K562 (cell line): ENCODE measurements at regions not wholly inside any gene's neighbourhood (a gene's known extent, or its start where the extent isn't known, plus 50 kb on each side); places are given as distances from the start of the nearest gene placed in this dataset.

Experiments used
- ATAC-seq: fragments of 200-7000 bp; cut with Tn5 transposase; 3 replicates; pipeline ENCODE4 v1.9.1; 2020; ENCODE audit warnings: moderate library complexity
- BruUV-seq: library from RNA; stranded (reverse); fragments of 400-500 nt; replicated peaks from 2 replicates; lab custom pipeline; 2021; lab: Mats Ljungman, UMichigan
- CTCF ChIA-PET: fragments of 300-600 bp; formaldehyde crosslinking; extraction: SDS; loops from one replicate; lab custom pipeline; 2021; ENCODE audit warnings: low intra/inter-chr PET ratio; lab: Yijun Ruan, JAX
- POLR2A ChIA-PET: fragments of 300-600, 350-650 bp; sonication (Branson Sonifier 250); formaldehyde crosslinking; extraction: SDS; loops from one replicate; lab custom pipeline; 2021; ENCODE audit warnings: antibody characterized with exemption, inconsistent platforms; lab: Yijun Ruan, JAX
- DNase-seq, 4 experiments: peaks; one replicate each; pipeline versions ENCODE4 v3.0.0 to v3.0.0-alpha.2; 2011 to 2018; ENCODE audit warnings: low spot score in 3 of 4, mixed read lengths in 3 of 4; ENCODE audit errors: extremely low read depth in 1 of 4
- FAIRE-seq: peaks from 2 replicates; lab custom pipeline; 2011; peaks lifted over from hg19 to GRCh38; lab: Jason Lieb, UNC
- H2AFZ ChIP-seq: 2 replicates; pipeline ENCODE4 v1.6.0; 2011; ENCODE audit warnings: low read depth, low read length, control low read depth, inconsistent platforms
- H3K27ac ChIP-seq: fragments of 200-600 bp; 3 replicates; pipeline ENCODE4 v1.8.0; 2011; ENCODE audit warnings: low read depth, mild to moderate bottlenecking, control low read depth, inconsistent platforms, low read length, moderate library complexity, mixed read lengths; ENCODE audit errors: extremely low read depth
- H3K27me3 ChIP-seq, 2 experiments: fragments of 300-600 bp in 1 of 2; 2 replicates in 1 of 2; 3 replicates in 1 of 2; pipeline versions ENCODE4 v1.6.0 to v1.8.0; 2011; ENCODE audit warnings: inconsistent platforms in 2 of 2, low read length in 2 of 2, mild to moderate bottlenecking in 1 of 2, mixed read lengths in 1 of 2, moderate library complexity in 1 of 2; ENCODE audit not compliant: control insufficient read depth in 2 of 2, insufficient read depth in 2 of 2
- H3K36me3 ChIP-seq: fragments of 300-600 bp; 3 replicates; pipeline ENCODE4 v1.8.0; 2011; ENCODE audit warnings: mild to moderate bottlenecking, low read length, inconsistent platforms; ENCODE audit not compliant: control insufficient read depth, insufficient read depth
- H3K4me1 ChIP-seq, 2 experiments: fragments of 200-600 bp in 1 of 2; replicated peaks in 1 of 2; 2 replicates in 1 of 2; 3 replicates in 1 of 2; pipeline versions ENCODE4 v1.5.1 to v1.8.0; 2011; ENCODE audit warnings: inconsistent platforms in 2 of 2, low read length in 2 of 2, mild to moderate bottlenecking in 1 of 2, mixed read lengths in 1 of 2, moderate library complexity in 1 of 2; ENCODE audit not compliant: control insufficient read depth in 2 of 2, insufficient read depth in 2 of 2
- H3K4me2 ChIP-seq: 2 replicates; pipeline ENCODE4 v1.6.1; 2011; ENCODE audit warnings: low read length, control low read depth, inconsistent platforms, mixed read lengths; ENCODE audit not compliant: insufficient read depth
- H3K4me3 ChIP-seq: fragments of 200-600 bp; sonication (generic), shearing (Covaris generic); 2 replicates; pipeline ENCODE4 v1.5.1; 2016; ENCODE audit warnings: control low read depth, inconsistent platforms
- H3K79me2 ChIP-seq: fragments of 200-600 bp; 3 replicates; pipeline ENCODE4 v1.8.0; 2011; ENCODE audit warnings: low read length, inconsistent platforms; ENCODE audit not compliant: control insufficient read depth, insufficient read depth
- H3K9ac ChIP-seq, 2 experiments: 2 replicates each; pipeline versions ENCODE4 v1.6.0 to v1.6.1; 2011; ENCODE audit warnings: low read depth in 2 of 2, low read length in 2 of 2, control low read depth in 1 of 2, inconsistent platforms in 1 of 2, mild to moderate bottlenecking in 1 of 2, mixed read lengths in 1 of 2; ENCODE audit not compliant: insufficient read depth in 1 of 2
- H3K9me1 ChIP-seq: one replicate; pipeline ENCODE4 v1.6.0; 2011; ENCODE audit warnings: inconsistent platforms, mild to moderate bottlenecking, low read length, moderate library complexity; ENCODE audit not compliant: control insufficient read depth, insufficient read depth
- H3K9me3 ChIP-seq: replicated peaks from 2 replicates; pipeline ENCODE4 v1.5.1; 2011; ENCODE audit warnings: low read depth, low read length, inconsistent platforms; ENCODE audit not compliant: control insufficient read depth, insufficient read depth
- H4K20me1 ChIP-seq: replicated peaks from 2 replicates; pipeline ENCODE4 v1.6.1; 2011; ENCODE audit warnings: low read length, inconsistent platforms, mixed read lengths; ENCODE audit not compliant: control insufficient read depth, insufficient read depth
- DNMT1 ChIP-seq: fragments of 450-650 bp; IDR thresholded peaks from 2 replicates; pipeline ENCODE4 v1.6.1; 2016; ENCODE audit warnings: antibody characterized with exemption, mild to moderate bottlenecking
- GATA2 ChIP-seq: sonication (generic); formaldehyde crosslinking; IDR thresholded peaks from 2 replicates; pipeline ENCODE4 v1.4.0; 2020; ENCODE audit warnings: mild to moderate bottlenecking, missing genetic modification reagents
- KDM5B ChIP-seq: fragments of 200-600 bp; sonication (generic); IDR thresholded peaks from 2 replicates; pipeline ENCODE4 v1.6.1; 2012; ENCODE audit warnings: low read depth, mild to moderate bottlenecking, moderate library complexity, low read length, control low read depth, inconsistent platforms; ENCODE audit not compliant: insufficient replicate concordance
- MEF2D ChIP-seq: conservative IDR thresholded peaks from 2 replicates; pipeline ENCODE4 v1.6.1; 2016; ENCODE audit warnings: low read depth, missing genetic modification characterization, missing compliant biosample characterization
- MTF1 ChIP-seq: fragments of 250-450 bp; sonication (Bioruptor Pico); IDR thresholded peaks from 2 replicates; pipeline ENCODE4 v1.9.0; 2021; ENCODE audit warnings: moderate library complexity, mild to moderate bottlenecking, inconsistent platforms, borderline replicate concordance
- PTTG1 ChIP-seq: fragments of 450-650 bp; IDR thresholded peaks from 2 replicates; pipeline ENCODE4 v1.6.1; 2016; ENCODE audit warnings: low read depth, mild to moderate bottlenecking, missing genetic modification characterization, missing compliant biosample characterization
- SRSF3 ChIP-seq: fragments of 200-400 bp; formaldehyde crosslinking; IDR thresholded peaks from 2 replicates; pipeline ENCODE4 v1.6.1; 2016; ENCODE audit warnings: mild to moderate bottlenecking, low read length, moderate library complexity; ENCODE audit not compliant: insufficient read depth
- ZC3H8 ChIP-seq: fragments of 450-650 bp; IDR thresholded peaks from 2 replicates; pipeline ENCODE4 v1.6.1; 2017
- ZNF165 ChIP-seq: fragments of 250-450 bp; sonication (Bioruptor Pico); IDR thresholded peaks from 2 replicates; pipeline ENCODE4 v1.4.0; 2020; ENCODE audit warnings: borderline replicate concordance
- ZNF23 ChIP-seq: fragments of 250-450 bp; sonication (Bioruptor Pico); IDR thresholded peaks from 2 replicates; pipeline ENCODE4 v1.4.0; 2020; ENCODE audit warnings: mild to moderate bottlenecking
- ZNF274 ChIP-seq: IDR thresholded peaks from 2 replicates; pipeline ENCODE4 v1.6.1; 2011; ENCODE audit warnings: low read depth, mild to moderate bottlenecking, low read length, moderate library complexity, borderline replicate concordance
- WGBS: fragments of 100-300 bp; shearing (Covaris generic); methylation state at CpG from one replicate; pipeline ENCODE4 v1.1.6; 2016; ENCODE audit warnings: low coverage, mixed read lengths; ENCODE audit not compliant: insufficient coverage; ENCODE audit errors: missing lambda C conversion rate; 5-methylcytosine and 5-hydroxymethylcytosine counted together
- in situ Hi-C: fragments of 300-500 bp; cut with MboI; formaldehyde crosslinking; loops from 4 replicates; pipeline ENCODE4 v1.15.0; 2018; ENCODE audit warnings: inconsistent platforms, mixed read lengths
- intact Hi-C: fragments of 100-400 bp; cut with micrococcal nuclease; formaldehyde crosslinking; loops from 2 replicates; pipeline ENCODE4 v1.14.2; 2022
- TF ChIP-seq, protein P1 (sequence below): IDR thresholded peaks from 2 replicates; pipeline ENCODE4 v1.6.1; 2011; ENCODE audit warnings: borderline replicate concordance, low read depth, mild to moderate bottlenecking, moderate library complexity, low read length; ENCODE audit not compliant: insufficient read depth, poor library complexity, severe bottlenecking
- TF ChIP-seq, protein P2 (sequence below): fragments of 450-650 bp; IDR thresholded peaks from 2 replicates; pipeline ENCODE4 v1.6.1; 2017; ENCODE audit warnings: antibody characterized with exemption
- TF ChIP-seq, protein P3 (sequence below): fragments of 250-450 bp; sonication (Bioruptor Pico); IDR thresholded peaks from 2 replicates; pipeline ENCODE4 v1.5.0; 2021

DNA sequence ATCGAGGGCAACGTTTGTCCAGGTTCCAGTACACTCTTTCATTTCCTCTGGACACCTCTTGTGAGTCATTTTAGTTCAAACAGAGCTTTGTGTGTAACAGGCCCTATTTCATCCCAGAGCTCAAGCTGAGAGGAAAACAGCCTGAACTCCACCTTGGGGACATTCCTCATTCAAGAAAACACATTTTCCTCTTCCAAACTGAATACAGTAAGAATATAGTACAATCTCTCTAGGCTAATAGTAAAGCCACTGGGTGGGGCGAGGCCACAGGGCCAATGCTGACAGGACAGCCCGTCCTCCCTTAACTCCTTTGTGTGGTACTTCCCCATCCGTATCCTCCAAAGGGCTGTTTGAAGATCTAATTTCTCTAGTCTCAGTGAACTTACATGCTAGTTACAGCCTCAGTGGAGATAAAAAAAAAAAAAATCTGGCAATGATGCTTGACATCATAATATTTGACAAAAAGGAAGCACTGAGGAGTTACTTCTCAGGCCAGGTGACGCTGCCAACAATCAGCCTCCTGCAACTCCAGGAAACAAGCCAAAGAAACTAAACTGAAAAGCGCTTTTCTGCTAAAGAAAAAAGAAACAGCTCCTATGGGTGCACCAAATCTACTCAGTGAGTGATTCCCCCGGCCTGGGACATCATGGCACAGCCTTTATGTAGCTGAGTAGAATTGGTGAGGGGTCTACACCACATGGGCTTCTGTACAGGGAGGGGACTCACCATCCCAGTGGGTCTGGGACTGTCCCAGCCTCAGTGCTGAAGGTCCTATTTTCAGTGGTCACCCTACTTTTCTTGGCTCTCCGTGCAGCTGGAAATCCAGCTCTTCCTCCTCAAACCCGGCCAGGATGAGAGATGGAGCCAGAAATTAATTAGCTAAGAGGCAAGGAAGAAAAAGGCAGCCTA is 238.2 kb upstream of the NEBL start (continued):
- TF ChIP-seq, protein P1, sequence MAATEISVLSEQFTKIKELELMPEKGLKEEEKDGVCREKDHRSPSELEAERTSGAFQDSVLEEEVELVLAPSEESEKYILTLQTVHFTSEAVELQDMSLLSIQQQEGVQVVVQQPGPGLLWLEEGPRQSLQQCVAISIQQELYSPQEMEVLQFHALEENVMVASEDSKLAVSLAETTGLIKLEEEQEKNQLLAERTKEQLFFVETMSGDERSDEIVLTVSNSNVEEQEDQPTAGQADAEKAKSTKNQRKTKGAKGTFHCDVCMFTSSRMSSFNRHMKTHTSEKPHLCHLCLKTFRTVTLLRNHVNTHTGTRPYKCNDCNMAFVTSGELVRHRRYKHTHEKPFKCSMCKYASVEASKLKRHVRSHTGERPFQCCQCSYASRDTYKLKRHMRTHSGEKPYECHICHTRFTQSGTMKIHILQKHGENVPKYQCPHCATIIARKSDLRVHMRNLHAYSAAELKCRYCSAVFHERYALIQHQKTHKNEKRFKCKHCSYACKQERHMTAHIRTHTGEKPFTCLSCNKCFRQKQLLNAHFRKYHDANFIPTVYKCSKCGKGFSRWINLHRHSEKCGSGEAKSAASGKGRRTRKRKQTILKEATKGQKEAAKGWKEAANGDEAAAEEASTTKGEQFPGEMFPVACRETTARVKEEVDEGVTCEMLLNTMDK = no peak
- TF ChIP-seq, protein P2, sequence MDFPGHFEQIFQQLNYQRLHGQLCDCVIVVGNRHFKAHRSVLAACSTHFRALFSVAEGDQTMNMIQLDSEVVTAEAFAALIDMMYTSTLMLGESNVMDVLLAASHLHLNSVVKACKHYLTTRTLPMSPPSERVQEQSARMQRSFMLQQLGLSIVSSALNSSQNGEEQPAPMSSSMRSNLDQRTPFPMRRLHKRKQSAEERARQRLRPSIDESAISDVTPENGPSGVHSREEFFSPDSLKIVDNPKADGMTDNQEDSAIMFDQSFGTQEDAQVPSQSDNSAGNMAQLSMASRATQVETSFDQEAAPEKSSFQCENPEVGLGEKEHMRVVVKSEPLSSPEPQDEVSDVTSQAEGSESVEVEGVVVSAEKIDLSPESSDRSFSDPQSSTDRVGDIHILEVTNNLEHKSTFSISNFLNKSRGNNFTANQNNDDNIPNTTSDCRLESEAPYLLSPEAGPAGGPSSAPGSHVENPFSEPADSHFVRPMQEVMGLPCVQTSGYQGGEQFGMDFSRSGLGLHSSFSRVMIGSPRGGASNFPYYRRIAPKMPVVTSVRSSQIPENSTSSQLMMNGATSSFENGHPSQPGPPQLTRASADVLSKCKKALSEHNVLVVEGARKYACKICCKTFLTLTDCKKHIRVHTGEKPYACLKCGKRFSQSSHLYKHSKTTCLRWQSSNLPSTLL = no peak
- no peak for TF ChIP-seq MTF1 (CRISPR knock-in tag)
- no peak for TF ChIP-seq DNMT1

DNA sequence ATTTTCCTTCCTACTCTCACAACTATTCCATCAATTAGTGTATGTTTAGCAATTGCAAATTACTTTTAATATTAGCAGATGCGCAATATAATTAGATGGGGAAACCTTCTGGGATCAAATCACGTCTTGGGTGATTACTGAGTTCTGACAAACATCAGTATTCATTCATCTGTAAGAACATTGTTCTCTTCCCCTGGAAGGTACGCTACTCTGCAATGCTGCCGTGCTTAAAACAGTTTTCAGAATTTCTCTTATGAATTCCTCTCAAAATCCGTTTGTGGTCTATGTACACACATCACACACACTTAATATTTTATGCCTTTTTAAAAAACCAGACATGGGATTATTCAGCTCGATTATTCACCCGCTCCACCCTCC is 237.5 kb upstream of the NEBL start:
- Histone ChIP-seq H2AFZ (no peak overlapping the region), H3K36me3 (no peaks in the 10 kb centered on the region), H4K20me1 (no peaks in the 10 kb centered on the region), H3K27me3 (no peaks in the 10 kb centered on the region), H3K4me3 (no peak overlapping the region), H3K9me3 (no peaks in the 10 kb centered on the region), H3K4me2 (no peak overlapping the region), H3K4me1 (peaks cover 0 to 19% of the 10 kb centered on the region in 2 experiments; a peak in 3 of 5 replicates), H3K9ac (no peak overlapping the region), H3K9me1 (no peaks in the 10 kb centered on the region), H3K79me2 (no peaks in the 10 kb centered on the region), H3K27ac (no peak overlapping the region)
- ChIA-PET POLR2A (no interaction called here), CTCF (no interaction called here)
- FAIRE-seq (no peak), DNase-seq (no peak), ATAC-seq (no peak)
- intact Hi-C loops (no loop called here), in situ Hi-C loops (no loop called here)
- TF ChIP-seq GATA2 (CRISPR knock-in tag) (no peak), KDM5B (no peak), ZC3H8 (no peak), PTTG1 (tag) (no peak), SRSF3 (no peak), MEF2D (tag) (no peak), ZNF165 (CRISPR knock-in tag) (no peak), ZNF23 (CRISPR knock-in tag) (no peak), ZNF274 (no peak)
- TF ChIP-seq, protein P3, sequence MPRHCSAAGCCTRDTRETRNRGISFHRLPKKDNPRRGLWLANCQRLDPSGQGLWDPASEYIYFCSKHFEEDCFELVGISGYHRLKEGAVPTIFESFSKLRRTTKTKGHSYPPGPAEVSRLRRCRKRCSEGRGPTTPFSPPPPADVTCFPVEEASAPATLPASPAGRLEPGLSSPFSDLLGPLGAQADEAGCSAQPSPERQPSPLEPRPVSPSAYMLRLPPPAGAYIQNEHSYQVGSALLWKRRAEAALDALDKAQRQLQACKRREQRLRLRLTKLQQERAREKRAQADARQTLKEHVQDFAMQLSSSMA (CRISPR knock-in tag) = no peak
- WGBS = 68% methylated on average over 7 of the region's 7 CpGs
- no TSS peak for BruUV-seq
